NCI-H748 (cell line): ENCODE measurements at regions not wholly inside any gene's neighbourhood (a gene's known extent, or its start where the extent isn't known, plus 50 kb on each side); places are given as distances from the start of the nearest gene placed in this dataset.
"Not testable (repeated sequence)": the region's sequence is repeated elsewhere in the genome, so short reads cannot be mapped to it uniquely, and the experiment has no call there.

Experiments used
- DNase-seq: peaks from one replicate; lab custom pipeline; 2025; ENCODE audit not compliant: unreplicated experiment; lab: John Stamatoyannopoulos, UW

DNA sequence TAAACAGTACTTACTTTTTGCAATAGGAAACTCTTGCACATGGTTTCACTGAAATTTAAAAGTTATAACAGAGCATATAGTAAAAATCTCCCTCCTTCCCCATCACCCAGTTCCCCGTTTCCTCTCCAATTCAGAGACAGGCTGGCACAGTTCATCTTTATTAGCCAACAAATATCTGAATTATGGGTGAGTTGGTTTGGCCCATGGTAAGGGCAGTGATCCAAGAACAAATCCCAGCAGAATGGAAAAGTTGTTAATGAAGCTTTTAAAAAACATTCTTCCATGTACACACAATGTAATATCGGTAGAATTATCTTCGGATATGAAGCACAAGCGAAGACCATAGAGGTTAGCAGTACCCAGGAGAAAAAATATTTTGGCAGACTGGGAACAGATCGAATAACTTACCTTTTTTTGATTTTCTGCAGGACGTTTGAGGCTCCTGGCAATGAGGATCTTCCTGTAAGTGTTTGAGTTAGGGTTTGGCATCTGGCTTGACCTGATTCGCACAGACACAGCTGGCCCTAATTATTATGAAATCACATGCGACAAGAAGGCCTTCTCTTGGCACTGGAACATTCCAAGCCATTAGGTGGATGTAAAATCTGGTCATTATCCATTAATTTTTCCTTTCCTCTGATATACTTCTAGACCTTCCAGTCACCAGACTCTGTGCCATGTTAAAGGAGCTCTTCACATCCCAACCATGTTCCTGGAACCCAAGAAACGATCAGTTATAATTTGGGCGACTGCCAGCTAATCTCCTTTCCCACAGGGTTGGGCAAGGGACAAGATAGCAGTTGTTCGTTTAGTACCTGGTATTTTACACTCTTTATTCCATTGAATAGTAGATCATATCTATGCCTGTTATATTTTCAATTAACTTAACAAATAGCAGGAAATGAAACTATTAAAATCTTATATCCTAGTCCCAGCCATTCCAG, 139.4 kb upstream of the TSC22D1 start:
- no peak for DNase-seq

DNA sequence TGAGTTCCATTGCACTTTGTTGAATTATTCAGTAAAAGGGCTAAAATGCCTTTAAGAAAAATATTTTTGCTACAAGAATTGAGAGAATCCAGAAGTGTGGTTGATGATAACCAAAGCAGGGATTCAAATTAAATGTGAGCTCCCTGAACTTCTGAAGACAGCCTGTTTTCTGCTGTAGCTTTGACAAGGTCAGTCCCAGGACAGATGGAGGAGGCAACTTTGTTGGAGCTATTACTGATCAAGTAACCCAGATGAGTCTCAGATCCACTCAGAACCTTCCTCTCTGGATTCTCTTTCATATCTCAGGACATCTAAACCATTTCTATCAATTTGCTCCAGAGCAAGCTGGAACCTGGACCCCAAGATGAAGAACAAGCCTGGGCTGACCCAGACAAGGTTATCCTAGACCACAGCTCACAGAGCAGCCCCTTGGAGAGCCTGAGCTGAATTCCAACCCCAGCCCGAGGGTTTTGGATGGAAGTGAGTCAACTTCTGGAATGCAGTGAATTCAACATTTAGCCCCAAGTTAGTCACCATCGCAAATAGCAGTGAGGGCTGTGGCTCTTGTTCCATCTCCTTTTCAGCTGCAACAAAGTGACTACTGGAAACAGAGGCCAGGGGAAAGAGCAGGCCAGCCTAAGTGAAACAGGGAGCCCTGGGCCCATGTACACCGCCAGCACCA, 137.8 kb upstream of the TSC22D1 start:
- no peak for DNase-seq

DNA sequence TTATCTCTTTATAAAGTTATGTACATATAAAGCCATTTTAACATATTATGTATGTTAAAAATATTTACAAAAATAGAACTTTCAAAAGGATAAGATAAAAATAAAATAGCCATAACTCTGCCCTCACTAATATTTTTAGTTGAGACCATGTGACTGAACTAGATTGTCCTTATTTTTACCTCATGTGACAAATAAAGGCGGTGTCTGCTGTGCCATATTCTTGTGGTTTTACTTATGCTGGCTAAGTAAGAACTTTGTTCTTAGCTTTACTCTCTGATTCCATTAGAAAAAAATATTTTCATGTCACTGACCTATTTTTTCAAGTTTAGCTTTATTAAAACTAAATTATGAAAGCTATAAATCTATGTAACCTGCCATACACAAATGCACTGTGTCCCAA, 135.6 kb upstream of the TSC22D1 start:
- DNase-seq = no peak

DNA sequence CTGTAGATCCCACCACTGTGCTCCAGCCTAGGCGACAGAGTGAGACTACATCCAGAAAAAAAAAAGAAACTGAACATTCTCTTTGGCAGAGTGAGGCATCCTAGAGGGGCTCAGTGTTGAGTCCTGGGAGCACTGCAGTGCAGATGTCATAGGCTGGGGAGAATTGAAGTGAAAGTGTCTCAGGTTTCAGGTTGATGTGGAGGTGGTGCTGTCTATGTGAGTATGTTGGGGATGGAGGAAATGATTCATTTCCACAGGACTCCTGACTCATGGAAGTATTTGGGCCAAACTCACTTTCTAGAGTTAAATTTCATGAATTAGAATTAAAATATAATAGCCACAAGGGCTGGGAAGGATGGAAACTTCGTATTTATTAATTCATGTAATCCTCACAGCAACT, 134.4 kb upstream of the TSC22D1 start:
- no peak for DNase-seq

DNA sequence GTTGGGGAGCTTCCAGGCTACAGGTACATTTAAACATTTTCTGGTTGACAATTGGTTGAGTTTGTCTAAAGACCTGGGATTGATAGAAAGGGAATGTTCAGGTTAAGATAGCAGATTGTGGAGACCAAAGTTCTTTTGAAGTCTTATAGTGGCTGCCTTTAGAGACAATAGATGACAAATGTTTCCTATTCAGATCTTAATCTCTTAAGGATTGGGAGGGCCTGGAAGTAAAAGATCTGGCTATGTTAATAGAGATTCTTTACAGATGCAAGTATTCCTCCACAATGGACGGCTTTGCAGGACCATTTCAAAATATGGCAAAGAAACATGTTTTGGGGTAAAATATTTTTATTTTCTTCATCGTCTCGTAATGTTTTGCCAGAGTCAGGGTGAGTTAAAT, 128.7 kb upstream of the TSC22D1 start:
- not testable (repeated sequence) for DNase-seq

DNA sequence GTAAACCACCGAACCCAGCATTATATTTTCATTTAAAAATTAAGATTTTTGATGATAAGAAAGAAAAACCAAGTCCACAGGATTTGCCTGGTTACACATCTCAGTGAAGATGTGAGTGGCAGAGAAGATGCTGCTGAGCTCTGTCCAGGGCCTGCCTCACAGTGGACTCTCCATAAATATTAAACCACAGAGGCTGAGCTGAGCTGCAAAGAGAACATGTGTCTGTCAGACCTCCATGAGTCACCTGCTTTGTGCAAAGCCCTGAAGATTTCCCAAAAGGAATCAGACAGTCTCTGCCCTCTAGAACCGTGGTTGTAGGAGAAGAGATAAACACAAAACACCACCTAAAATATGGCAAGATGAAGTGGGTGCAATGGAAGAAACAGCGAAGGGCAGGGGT, 127.2 kb upstream of the TSC22D1 start:
- no peak for DNase-seq

DNA sequence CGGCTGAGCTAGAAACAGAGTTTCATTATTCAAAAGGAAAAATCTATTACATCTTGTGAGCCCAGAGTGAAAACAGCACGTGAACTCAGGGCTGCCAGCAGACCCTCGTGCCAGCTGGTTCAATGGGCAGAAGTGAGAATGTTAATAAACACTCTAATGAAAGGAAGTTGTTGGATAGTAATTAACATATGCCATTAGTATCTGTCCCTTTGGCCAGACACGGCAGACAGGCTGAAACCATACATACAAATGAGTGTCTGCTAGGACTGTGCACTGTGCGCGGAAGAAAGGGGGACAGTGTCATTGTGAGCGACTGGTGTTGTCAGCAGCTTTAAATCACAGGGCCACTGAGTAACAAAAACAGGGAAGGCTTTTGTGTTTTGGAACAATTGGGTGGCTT, 121.9 kb upstream of the TSC22D1 start:
- DNase-seq = no peak

DNA sequence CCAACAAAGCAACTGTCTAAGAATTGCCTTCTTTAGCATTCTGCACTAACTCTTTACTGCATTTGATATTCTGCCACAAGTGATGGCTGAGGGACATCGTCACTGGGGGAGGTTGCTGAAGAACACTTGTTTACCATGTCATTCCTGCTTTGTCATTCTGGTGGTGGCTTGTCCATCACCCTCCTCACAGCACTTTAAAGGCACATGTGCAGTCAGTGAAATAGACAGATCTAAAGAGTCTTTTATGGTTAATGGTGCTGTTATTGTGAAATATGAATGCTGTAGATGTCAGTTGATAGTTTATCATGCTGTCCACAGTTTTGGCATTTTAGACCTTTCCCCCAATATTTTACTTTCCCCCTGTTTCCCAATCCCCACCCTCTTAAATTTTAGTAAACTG, 120.9 kb upstream of the TSC22D1 start:
- DNase-seq = no peak

DNA sequence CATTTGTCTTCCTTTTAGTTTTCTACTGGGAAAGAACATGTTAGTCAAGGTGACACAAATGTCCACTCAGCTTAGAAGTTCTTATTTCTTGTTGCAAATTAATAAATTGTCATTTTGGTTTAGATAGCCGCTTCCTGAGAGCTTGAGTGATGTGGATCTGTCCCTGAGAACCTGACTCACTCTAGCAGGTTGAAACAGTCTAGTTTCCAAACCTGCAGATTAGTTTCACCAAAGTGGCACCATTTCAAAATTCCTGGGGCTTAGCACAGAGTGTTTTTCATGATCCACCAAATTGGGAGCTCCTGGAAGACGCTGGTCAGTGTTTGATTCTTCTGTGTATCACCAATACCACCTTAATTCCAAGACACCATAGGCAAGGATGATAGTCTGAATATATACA, 119.4 kb upstream of the TSC22D1 start:
- DNase-seq = no peak

DNA sequence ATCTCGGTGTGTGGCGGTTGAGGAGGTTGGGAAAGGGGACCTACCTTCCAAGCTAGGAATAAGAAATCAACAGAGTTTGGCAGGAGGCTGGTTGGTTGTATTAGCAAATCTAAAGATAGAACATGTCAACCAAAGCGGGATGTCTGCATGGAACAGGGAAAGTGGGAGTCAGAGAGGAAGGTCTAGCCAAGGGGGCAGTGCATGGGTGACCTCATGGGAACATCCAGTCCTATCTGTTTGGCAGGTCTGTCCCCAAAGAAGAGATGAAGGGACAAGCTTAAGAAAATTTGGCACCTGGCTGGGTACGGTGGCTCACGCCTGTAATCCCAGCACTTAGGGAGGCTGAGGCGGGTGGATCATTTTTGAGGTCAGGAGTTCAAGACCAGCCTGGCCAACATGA, 118.7 kb upstream of the TSC22D1 start:
- no peak for DNase-seq

DNA sequence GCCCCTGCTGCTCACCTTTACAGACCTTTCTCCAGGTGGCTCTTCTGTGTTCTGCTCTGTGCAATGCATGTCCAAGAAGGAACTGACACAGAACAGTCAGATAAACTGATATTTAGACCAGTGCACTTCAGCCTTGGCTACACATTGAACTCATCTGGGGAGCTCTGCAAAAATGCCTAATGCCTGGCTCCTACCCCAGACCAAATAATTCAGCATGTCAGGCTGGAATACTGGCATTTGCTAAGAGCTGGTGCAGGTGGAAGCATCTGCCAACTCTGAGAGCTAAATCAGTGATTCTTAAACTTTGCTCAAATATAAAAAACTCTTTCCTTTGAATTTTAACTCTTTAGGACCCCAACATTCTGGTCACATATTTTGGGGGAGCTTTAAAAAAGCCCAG, 118.2 kb upstream of the TSC22D1 start:
- no peak for DNase-seq

DNA sequence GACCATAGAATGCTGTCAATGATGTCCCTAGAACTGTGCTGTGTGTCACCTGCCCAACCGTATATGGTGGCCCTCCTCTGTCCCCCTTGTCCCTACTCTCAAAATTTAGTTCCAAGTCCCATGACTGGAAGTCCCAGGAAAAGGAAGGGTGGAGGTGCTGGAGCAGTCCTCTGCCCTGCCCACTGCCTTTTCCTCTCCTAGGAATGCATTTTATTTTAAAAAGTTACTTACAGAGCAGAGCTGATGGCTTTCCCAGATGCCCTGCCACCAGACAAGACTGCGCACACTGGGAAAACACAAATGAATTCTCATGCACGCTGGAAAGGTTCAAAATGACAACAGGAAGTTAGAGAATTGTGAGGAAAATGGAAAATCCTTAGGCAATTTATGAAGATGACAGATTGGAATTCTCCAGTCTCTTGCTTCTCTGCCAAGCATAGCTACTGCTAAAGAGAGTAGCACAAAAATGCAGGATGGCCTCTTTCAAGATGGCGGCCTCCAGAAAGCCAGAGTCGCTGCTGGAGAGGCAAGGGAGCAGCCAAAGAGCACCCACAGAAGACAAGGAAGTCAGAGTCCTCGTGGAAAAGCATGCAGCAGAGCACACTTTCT, 117.1 kb upstream of the TSC22D1 start:
- no peak for DNase-seq

DNA sequence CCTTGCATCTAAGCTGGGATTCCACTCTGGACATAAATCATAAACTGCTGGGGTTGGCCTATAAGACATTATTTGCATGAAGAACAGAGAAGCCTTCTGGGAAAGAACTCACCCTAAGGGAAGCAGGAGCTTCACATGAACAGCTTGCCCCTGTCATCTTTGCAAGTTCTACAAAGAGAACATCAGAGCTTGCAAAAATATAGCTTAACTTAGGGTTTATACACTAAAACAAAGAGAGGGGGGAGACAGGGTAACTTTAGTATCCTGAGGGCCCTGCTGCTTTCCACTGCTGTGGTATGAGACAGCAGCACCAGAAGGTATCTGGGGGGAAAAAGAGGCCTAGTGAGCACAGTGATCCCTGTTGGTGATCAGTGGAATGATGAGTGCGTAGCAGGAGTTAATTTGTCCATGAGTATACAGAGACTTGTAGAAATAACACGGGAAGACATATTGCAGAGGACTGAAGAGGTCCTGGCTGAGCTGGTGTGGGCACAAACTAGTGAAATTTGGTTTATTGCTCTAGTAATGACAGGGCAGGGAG, 116.1 kb upstream of the TSC22D1 start:
- no peak for DNase-seq

DNA sequence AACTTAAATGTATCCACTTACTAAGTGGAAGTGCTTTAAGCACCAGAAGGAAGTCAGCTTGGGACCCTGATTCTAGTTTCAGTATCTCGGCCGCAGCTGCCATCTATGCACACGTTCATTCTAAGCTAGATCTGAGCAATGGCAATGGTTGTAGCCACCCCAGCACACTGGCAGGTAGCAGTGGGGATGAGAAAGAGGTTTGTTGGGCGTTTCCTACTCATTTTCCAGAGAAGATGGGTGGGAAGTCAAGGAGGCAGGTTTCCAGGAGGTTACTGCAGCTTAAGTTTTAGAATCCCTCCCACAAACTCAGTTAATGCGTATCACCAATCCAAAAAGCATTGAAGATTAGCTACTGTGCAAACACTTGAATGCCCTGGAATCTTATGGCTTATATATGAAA, 114.2 kb upstream of the TSC22D1 start:
- no peak for DNase-seq

DNA sequence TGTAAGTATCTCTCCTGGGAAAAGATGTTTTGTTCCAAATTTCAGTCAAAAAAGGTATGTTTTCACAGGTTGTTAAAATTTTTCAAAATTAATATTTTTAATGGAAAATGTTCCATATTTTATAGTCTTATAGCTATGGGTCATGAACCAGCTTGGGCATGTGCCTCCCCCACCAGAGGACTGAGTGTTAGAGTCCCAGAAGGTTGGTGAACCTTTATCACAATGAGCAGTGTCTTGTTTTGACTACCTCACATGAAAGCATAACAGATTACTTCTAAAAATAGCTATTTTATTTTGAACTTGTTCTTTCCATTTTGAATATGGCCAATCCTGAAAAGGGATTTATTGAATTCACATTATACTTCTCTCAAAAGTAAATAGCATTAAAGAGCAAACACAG, 112.5 kb upstream of the TSC22D1 start:
- no peak for DNase-seq

DNA sequence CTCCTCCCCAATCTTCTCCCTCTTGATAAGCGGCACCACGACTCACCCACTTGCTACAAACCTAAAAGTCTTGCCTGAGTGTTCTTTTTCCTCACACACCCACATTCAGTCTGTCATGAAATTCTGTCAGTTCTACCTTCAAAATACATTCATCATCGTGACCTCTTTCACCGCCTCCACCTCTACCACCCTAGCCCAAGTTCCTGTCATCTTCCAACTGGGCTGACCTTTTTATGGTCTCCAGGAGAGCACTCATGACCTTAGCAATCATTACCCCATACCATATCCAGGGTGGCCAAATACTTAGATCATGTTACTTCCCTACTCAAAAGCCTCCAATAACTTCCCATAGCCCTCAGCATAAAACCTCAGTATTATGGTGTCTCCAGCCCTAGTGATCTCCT, 110.4 kb upstream of the TSC22D1 start:
- DNase-seq = no peak

DNA sequence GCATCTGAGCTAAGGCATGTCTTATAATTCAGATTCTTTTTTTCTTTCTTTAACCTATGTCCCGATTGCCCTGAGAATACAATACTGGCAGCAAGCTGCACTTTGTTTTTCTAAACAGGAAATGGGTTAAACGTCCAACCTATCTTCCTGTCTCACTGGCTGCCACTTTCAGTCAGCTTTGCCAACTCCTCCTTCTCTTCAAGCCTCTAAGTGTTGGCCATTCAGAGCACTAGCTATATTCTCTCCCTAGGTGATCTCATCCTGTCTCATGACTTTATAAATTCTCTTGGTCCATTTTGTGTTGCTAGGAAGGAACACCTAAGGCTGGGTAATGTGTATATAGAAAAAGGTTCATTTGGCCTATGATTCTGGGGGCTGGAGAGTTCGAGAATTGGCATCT, 109.5 kb upstream of the TSC22D1 start:
- no peak for DNase-seq

DNA sequence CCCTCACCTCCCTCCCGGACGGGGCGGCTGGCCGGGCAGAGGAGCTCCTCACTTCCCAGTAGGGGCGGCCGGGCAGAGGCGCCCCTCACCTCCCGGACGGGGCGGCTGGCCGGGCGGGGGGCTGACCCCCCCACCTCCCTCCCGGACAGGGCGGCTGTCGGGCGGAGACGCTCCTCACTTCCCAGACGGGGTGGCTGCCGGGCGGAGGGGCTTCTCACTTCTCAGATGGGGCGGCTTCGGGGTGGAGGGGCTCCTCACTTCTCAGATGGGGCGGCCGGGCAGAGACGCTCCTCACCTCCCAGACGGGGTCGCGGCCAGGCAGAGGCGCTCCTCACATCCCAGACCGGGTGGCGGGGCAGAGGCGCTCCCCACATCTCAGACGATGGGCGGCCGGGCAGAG, 106.3 kb upstream of the TSC22D1 start:
- DNase-seq = not testable (repeated sequence)

DNA sequence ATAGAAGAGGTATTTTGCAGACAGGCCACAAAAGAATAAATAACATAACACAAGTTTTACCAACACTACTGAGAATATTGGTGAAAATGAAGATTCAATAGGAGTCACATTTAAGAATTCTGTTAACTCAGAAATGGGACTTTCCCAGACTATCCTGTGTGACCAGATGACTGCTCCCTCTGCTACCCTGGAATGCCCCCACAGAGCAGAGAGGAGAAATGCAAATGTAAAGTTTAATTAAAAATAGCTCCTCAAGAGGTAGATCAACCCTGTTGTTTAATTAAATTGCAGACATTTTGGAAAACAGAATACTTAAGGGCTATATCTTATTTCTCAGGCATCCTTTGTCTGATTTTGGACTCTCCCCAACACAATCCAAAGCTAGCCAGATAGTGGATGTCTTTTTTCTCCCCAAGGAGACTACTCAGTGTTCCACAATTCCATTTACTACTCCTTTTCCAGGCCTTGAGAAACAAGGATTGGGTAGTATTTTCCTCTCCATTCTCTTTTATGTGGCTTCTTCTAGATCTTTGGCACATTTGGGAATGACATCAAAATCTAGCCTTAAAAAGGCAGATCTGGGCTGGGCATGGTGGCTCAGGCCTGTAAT, 104.7 kb upstream of the TSC22D1 start:
- DNase-seq = no peak

DNA sequence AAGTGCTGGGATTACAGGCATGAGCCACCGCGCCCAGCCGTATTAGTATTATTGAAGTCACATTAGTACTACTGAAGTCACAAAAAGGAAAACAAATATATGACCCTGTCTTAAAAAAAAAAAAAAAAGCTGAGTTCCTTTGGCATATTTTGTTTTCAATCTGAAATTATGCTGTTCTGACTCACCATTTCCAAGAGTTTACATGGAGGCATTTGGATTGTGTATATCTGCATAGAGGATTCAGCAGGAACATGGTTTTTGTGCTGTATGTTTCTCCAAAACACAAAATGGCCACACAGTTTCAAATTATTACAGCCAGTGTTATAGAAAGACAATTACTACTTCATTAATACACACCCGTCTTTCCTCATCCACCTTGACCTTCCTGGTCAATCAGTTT, 103.5 kb upstream of the TSC22D1 start:
- no peak for DNase-seq

DNA sequence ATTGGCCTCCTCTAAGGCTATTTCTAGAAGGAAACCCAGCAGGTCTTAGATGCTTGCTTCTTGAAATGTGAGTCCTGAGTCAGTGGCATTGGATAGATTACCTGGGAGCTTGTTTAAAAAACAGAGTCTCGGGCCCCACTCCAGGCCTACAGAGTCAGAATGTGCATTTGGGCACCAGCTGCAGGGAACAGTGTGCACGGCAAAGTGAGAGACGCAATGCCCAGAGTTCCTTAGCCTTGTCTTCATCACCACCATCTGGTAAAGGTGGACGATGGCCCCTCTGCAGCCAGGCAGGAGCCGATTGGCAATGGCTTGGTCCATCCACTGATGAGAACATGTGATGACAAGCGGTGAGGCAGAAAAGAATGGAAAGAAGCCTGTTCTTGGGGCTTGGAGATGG, 102.1 kb upstream of the TSC22D1 start:
- DNase-seq = no peak
